Lower leg skin (tissue), 4 donors: ENCODE measurements at regions not wholly inside any gene's neighbourhood (a gene's known extent, or its start where the extent isn't known, plus 50 kb on each side); places are given as distances from the start of the nearest gene placed in this dataset.

Experiments
- DNase-seq, 2 donors: peaks; one replicate each; pipeline ENCODE4 v3.0.0-alpha.2; 2019; ENCODE audit warnings: low spot score in 2 of 2
- H3K4me3 ChIP-seq: fragments of 200-600 bp; sonication (generic); 2 replicates; pipeline ENCODE4 v1.5.1; 2017; ENCODE audit warnings: mild to moderate bottlenecking, low read depth; ENCODE audit not compliant: poor library complexity, severe bottlenecking
- CTCF ChIP-seq, 3 donors: fragments of 450-650 bp; IDR thresholded peaks; one replicate each; pipeline ENCODE4 v1.5.1; 2016; ENCODE audit warnings: antibody characterized with exemption in 3 of 3, mild to moderate bottlenecking in 3 of 3, moderate library complexity in 2 of 3
- POLR2A ChIP-seq, 2 donors: fragments of 450-650 bp; IDR thresholded peaks; one replicate each; pipeline ENCODE4 v1.6.1; 2016 to 2017; ENCODE audit warnings: antibody characterized with exemption in 2 of 2, mild to moderate bottlenecking in 1 of 2, moderate library complexity in 1 of 2
- WGBS, 2 donors: methylation state at CpG; one replicate each; pipeline ENCODE4 v1.1.5; 2018; 5-methylcytosine and 5-hydroxymethylcytosine counted together
- intact Hi-C: fragments of 100-400 bp; cut with DNase I; formaldehyde crosslinking; loops from one replicate; pipeline ENCODE4 v1.15.0; 2023; ENCODE audit warnings: low total_unique reads

- TF ChIP-seq POLR2A (IDR thresholded peaks at IDR 0.05), result no peak
- no peak for TF ChIP-seq CTCF (IDR thresholded peaks at IDR 0.05)
- H3K4me3 ChIP-seq, result no peak overlapping the region
- DNase-seq, result no peak
- WGBS, 2 donors, result 67 to 69% methylated on average over 5 of the region's 5 CpGs
- intact Hi-C loops, result no loop called here
Observed at GRCh38 chr11:106466521-106467080, 389.1 kb downstream of the AASDHPPT start.

GRCh38 chr11:106467501-106467900, 390.0 kb downstream of the AASDHPPT start:
- TF ChIP-seq CTCF (IDR thresholded peaks at IDR 0.05), result no peak
- TF ChIP-seq POLR2A (IDR thresholded peaks at IDR 0.05), result no peak
- intact Hi-C loops, result no loop called here

GRCh38 chr11:106468086-106468485, 390.6 kb downstream of the AASDHPPT start:
- TF ChIP-seq CTCF (IDR thresholded peaks at IDR 0.05), result no peak
- TF ChIP-seq POLR2A (IDR thresholded peaks at IDR 0.05), result no peak
- intact Hi-C loops, result no loop called here
- 78 to 83% methylated on average over 3 of the region's 3 CpGs for WGBS, 2 donors
- no peak overlapping the region for H3K4me3 ChIP-seq
- DNase-seq, result no peak

More at GRCh38 chr11:106467501-106467900, 390.0 kb downstream of the AASDHPPT start:
- H3K4me3 ChIP-seq, result no peak overlapping the region
- DNase-seq, result no peak

GRCh38 chr11:106468531-106468930, 391.1 kb downstream of the AASDHPPT start:
- intact Hi-C loops, result no loop called here
- DNase-seq, result no peak
- TF ChIP-seq POLR2A (IDR thresholded peaks at IDR 0.05) (no peak), CTCF (IDR thresholded peaks at IDR 0.05) (no peak)
- WGBS, 2 donors, result 88 to 97% methylated on average over 1 of the region's 1 CpG
- H3K4me3 ChIP-seq, result no peak overlapping the region

- WGBS, 2 donors, result 81 to 97% methylated on average over 3 of the region's 3 CpGs
Observed at GRCh38 chr11:106470230-106470629, 392.8 kb downstream of the AASDHPPT start.

More at GRCh38 chr11:106470230-106470629, 392.8 kb downstream of the AASDHPPT start:
- no peak for DNase-seq
- no peak overlapping the region for H3K4me3 ChIP-seq
- intact Hi-C loops, result no loop called here
- TF ChIP-seq CTCF (IDR thresholded peaks at IDR 0.05) (no peak), POLR2A (IDR thresholded peaks at IDR 0.05) (no peak)
